ENCODE measurements at regions not wholly inside any gene's neighbourhood (a gene's known extent, or its start where the extent isn't known, plus 50 kb on each side); places are given as distances from the start of the nearest gene placed in this dataset.

GRCh38 chr5:159824188-159825161, 91.8 kb upstream of the ADRA1B start:
- H2AFZ ChIP-seq (ENCODE audit: low read depth, low read length) = no peak overlapping the region
- FAIRE-seq (no peak), DNase-seq (ENCODE audit: low read depth, low spot score) (no peak)
- H3K27me3 ChIP-seq (ENCODE audit: control insufficient read depth in 2 of 2, insufficient read depth in 2 of 2, low read length in 2 of 2) = no peaks in the 10 kb centered on the region
- no peak overlapping the region for H3K27ac ChIP-seq (ENCODE audit: insufficient read depth, low read depth, low read length)
- H3K9me1 ChIP-seq (replicated peaks; ENCODE audit: control insufficient read depth, extremely low read depth, insufficient read depth, low read length) = no peaks in the 10 kb centered on the region
- H3K9ac ChIP-seq (replicated peaks; ENCODE audit: extremely low read depth, insufficient read depth, low read length) = no peak overlapping the region
- H3K4me3 ChIP-seq (replicated peaks in 1 of 3; ENCODE audit: insufficient read depth in 1 of 3, low read depth in 1 of 3, low read length in 3 of 3) = no peak overlapping the region
- CTCF ChIA-PET = no interaction called here
- POLR2A ChIA-PET = no interaction called here
- H3K4me1 ChIP-seq (ENCODE audit: control insufficient read depth, extremely low read depth, insufficient read depth, low read length) = no peaks in the 10 kb centered on the region
- H3K9me3 ChIP-seq (replicated peaks; ENCODE audit: control insufficient read depth, insufficient read depth, low read length) = no peaks in the 10 kb centered on the region
- no peaks in the 10 kb centered on the region for H4K20me1 ChIP-seq (replicated peaks; ENCODE audit: control insufficient read depth, extremely low read depth, insufficient read depth, low read length)
- TF ChIP-seq MYC (IDR thresholded peaks at IDR 0.05; ENCODE audit: low read depth, low read length) = no peak
- no peak for TF ChIP-seq GATA2 (IDR thresholded peaks at IDR 0.05; ENCODE audit: insufficient read depth, insufficient read length, low read depth, low read length)
- TF ChIP-seq MAX (IDR thresholded peaks at IDR 0.05; ENCODE audit: insufficient read depth, insufficient read length) = no peak
- no peak for TF ChIP-seq POLR2A (IDR thresholded peaks at IDR 0.05; ENCODE audit: low read depth, low read length)
- no peak for TF ChIP-seq FOS (IDR thresholded peaks at IDR 0.05; ENCODE audit: borderline replicate concordance, insufficient read depth, low read length)
- no peak for TF ChIP-seq EZH2 (IDR thresholded peaks at IDR 0.05; ENCODE audit: borderline replicate concordance, low read depth, low read length, severe bottlenecking)
- no peak for TF ChIP-seq JUN (IDR thresholded peaks at IDR 0.05; ENCODE audit: borderline replicate concordance, insufficient read depth, insufficient read length, low read depth)
- no peak for TF ChIP-seq POLR2AphosphoS5 (IDR thresholded peaks at IDR 0.05; ENCODE audit: insufficient read depth, low read depth, low read length)
- no peak for TF ChIP-seq CTCF (IDR thresholded peaks at IDR 0.05; ENCODE audit: extremely low read depth in 1 of 2, insufficient read depth in 1 of 2, low read depth in 1 of 2, low read length in 2 of 2)
- no peak overlapping the region for H3K4me2 ChIP-seq (ENCODE audit: insufficient read depth, low read length)
- no TSS peak for BruUV-seq (replicated peaks)
- dilution Hi-C loops (cut with MboI; ENCODE audit: extremely low pct_ligation_motif_present, low sequenced_read_pairs) (no loop called here), intact Hi-C loops (cut with micrococcal nuclease) (no loop called here)
- no peaks in the 10 kb centered on the region for H3K79me2 ChIP-seq (ENCODE audit: control insufficient read depth, insufficient read depth, low read length)
- H3K36me3 ChIP-seq (ENCODE audit: control insufficient read depth in 2 of 2, extremely low read depth in 1 of 2, insufficient read depth in 2 of 2, low read length in 2 of 2) = no peaks in the 10 kb centered on the region
